Brain microvascular endothelial cell (primary cell): ENCODE measurements at regions not wholly inside any gene's neighbourhood (a gene's known extent, or its start where the extent isn't known, plus 50 kb on each side); places are given as distances from the start of the nearest gene placed in this dataset.

Experiments used
- DNase-seq: peaks from one replicate; pipeline ENCODE4 v3.0.0-alpha.2; 2020
- H3K27ac ChIP-seq: fragments of 250-450 bp; sonication (Bioruptor Pico); 2 replicates; pipeline ENCODE4 v1.5.1; 2020; ENCODE audit warnings: mild to moderate bottlenecking, moderate library complexity
- H3K27me3 ChIP-seq: fragments of 250-450 bp; sonication (Bioruptor Pico); replicated peaks from 2 replicates; pipeline ENCODE4 v1.5.1; 2020; ENCODE audit warnings: mild to moderate bottlenecking
- H3K36me3 ChIP-seq: fragments of 250-450 bp; sonication (Bioruptor Pico); replicated peaks from 2 replicates; pipeline ENCODE4 v1.5.1; 2020; ENCODE audit warnings: mild to moderate bottlenecking
- H3K4me3 ChIP-seq: 2 replicates; pipeline ENCODE4 v1.5.1; 2011; ENCODE audit warnings: low read depth, mild to moderate bottlenecking, control low read depth, low read length, moderate library complexity
- in situ Hi-C: cut with HindIII; loops from 2 replicates; pipeline ENCODE4 v1.10.0; 2017; ENCODE audit warnings: low sequenced_read_pairs, low pct_ligation_motif_present
- TF ChIP-seq, protein P1 (sequence below): IDR thresholded peaks from 2 replicates; pipeline ENCODE4 v1.5.1; 2011; ENCODE audit warnings: low read depth, mild to moderate bottlenecking, moderate library complexity, low read length, control low read depth, inconsistent platforms; ENCODE audit errors: missing control alignments

GRCh38 chr6:19034986-19035385 lies 647.8 kb downstream of the RNF144B start:
- no peak for DNase-seq
- TF ChIP-seq, protein P1, sequence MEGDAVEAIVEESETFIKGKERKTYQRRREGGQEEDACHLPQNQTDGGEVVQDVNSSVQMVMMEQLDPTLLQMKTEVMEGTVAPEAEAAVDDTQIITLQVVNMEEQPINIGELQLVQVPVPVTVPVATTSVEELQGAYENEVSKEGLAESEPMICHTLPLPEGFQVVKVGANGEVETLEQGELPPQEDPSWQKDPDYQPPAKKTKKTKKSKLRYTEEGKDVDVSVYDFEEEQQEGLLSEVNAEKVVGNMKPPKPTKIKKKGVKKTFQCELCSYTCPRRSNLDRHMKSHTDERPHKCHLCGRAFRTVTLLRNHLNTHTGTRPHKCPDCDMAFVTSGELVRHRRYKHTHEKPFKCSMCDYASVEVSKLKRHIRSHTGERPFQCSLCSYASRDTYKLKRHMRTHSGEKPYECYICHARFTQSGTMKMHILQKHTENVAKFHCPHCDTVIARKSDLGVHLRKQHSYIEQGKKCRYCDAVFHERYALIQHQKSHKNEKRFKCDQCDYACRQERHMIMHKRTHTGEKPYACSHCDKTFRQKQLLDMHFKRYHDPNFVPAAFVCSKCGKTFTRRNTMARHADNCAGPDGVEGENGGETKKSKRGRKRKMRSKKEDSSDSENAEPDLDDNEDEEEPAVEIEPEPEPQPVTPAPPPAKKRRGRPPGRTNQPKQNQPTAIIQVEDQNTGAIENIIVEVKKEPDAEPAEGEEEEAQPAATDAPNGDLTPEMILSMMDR, result no peak
- Histone ChIP-seq H3K27me3 (no peaks in the 10 kb centered on the region), H3K4me3 (no peak overlapping the region), H3K27ac (no peak overlapping the region), H3K36me3 (no peaks in the 10 kb centered on the region)
- in situ Hi-C loops, result no loop called here

- H3K27me3 ChIP-seq, result no peaks in the 10 kb centered on the region
- no peak overlapping the region for H3K4me3 ChIP-seq
- TF ChIP-seq, protein P1, result no peak
- in situ Hi-C loops, result no loop called here
- no peak overlapping the region for H3K27ac ChIP-seq
- DNase-seq, result no peak
- no peaks in the 10 kb centered on the region for H3K36me3 ChIP-seq
Measured at GRCh38 chr6:19035461-19036195, 648.5 kb downstream of the RNF144B start.

DNA sequence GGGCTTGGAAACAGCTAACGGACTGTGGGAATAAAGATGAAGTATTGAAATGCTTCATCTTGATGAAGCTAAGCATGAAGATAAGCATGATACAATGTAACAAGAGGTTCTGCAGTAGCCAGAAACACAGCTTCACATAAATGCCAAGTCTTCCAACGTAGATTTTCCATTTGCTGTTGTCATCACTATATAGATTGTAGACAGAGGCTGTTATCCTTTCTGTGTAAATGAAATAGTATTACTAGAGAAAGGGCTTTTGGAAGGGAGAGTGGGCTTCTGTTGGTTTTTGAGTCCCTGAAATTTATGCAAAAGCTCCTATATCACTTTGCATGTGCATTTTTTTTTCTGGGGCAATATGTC lies 649.0 kb downstream of the RNF144B start:
- Histone ChIP-seq H3K27ac (no peak overlapping the region), H3K27me3 (no peaks in the 10 kb centered on the region), H3K4me3 (no peak overlapping the region), H3K36me3 (no peaks in the 10 kb centered on the region)
- in situ Hi-C loops, result no loop called here
- DNase-seq, result no peak
- TF ChIP-seq, protein P1, result no peak

DNA sequence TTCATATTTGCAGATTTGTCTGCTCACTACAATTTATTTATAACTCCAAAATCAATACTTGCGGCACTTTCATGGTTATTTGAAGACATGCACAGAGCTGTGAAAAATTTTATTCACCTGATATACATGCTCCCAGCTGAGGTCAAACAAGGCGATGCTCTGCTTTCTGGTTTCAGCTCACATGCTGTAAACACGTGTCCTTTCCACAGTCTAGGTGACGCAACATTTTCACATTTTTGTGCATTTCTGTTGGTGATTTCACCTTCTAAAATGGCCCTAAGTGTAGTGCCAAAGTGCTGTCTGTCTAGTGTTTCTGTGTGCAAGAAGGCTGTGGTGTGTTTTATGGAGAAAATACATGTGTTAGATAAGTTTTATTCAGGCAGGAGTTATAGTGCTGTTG lies 650.5 kb downstream of the RNF144B start:
- Histone ChIP-seq H3K36me3 (no peaks in the 10 kb centered on the region), H3K27ac (no peak overlapping the region), H3K27me3 (no peaks in the 10 kb centered on the region), H3K4me3 (no peak overlapping the region)
- TF ChIP-seq, protein P1, result no peak
- DNase-seq, result no peak
- in situ Hi-C loops, result no loop called here

DNA sequence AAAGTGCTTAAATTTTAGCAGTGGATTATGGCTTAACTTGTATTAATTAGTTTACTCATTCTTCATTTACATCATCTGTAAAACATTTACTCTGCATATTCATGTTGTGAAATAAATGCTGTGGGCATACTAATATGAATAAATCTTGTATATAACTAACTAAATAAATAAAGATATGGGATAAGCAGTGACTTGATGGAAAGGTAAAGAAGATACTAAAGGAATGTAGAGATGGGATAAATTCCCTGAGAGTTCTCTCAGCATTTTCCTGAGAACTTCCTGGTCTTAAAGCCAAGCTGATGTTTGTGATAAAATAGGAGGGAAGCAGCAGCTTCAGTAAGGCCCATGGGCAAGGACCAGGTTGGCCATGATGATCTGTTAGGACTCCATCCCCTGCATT lies 652.1 kb downstream of the RNF144B start:
- no peaks in the 10 kb centered on the region for H3K36me3 ChIP-seq
- in situ Hi-C loops, result no loop called here

GRCh38 chr6:19041906-19042305 lies 654.8 kb downstream of the RNF144B start:
- no peak for DNase-seq
- TF ChIP-seq, protein P1, result no peak
- Histone ChIP-seq H3K4me3 (no peak overlapping the region), H3K36me3 (no peaks in the 10 kb centered on the region), H3K27me3 (no peaks in the 10 kb centered on the region), H3K27ac (no peak overlapping the region)
- in situ Hi-C loops, result no loop called here

More for the DNA sequence above, 652.1 kb downstream of the RNF144B start:
- Histone ChIP-seq H3K27ac (no peak overlapping the region), H3K27me3 (no peaks in the 10 kb centered on the region), H3K4me3 (no peak overlapping the region)
- DNase-seq, result no peak
- TF ChIP-seq, protein P1, result no peak
